ENCODE measurements at regions not wholly inside any gene's neighbourhood (a gene's known extent, or its start where the extent isn't known, plus 50 kb on each side); places are given as distances from the start of the nearest gene placed in this dataset.

DNA sequence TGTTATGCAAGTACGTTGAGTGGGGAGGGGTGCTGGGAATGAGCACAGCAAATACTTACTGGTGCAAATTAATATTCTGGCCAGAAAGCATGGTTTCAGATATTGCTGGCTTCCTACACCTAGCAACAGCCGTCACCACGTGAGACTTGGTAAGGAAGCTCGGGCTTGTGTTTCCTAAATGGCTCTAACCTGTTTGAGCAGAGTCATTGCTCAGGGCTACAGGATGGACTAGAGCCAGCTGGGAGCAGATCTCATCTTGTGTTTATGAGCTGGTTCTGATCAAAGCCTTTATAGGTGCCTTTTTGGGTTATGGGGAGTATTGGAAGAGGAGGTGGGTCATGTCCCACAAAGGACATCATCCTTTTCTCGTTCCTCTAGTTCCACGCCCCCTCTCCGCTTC is 200.3 kb downstream of the BUB3 start:
- H3K9me1 ChIP-seq (replicated peaks; ENCODE audit: control insufficient read depth, extremely low read depth, insufficient read depth, low read length): no peaks in the 10 kb centered on the region
- H3K9me3 ChIP-seq (replicated peaks; ENCODE audit: control insufficient read depth, insufficient read depth, low read length): no peaks in the 10 kb centered on the region
- H3K27me3 ChIP-seq (ENCODE audit: control insufficient read depth in 2 of 2, insufficient read depth in 2 of 2, low read length in 2 of 2): no peaks in the 10 kb centered on the region
- H3K27ac ChIP-seq (ENCODE audit: insufficient read depth, low read depth, low read length): no peak overlapping the region
- no peaks in the 10 kb centered on the region for H3K4me1 ChIP-seq (ENCODE audit: control insufficient read depth, extremely low read depth, insufficient read depth, low read length)
- no TSS peak for BruUV-seq (replicated peaks)
- H3K4me3 ChIP-seq (replicated peaks in 1 of 3; ENCODE audit: insufficient read depth in 1 of 3, low read depth in 1 of 3, low read length in 3 of 3): no peak overlapping the region
- H3K4me2 ChIP-seq (ENCODE audit: insufficient read depth, low read length): no peak overlapping the region
- no peak for FAIRE-seq
- DNase-seq (ENCODE audit: low read depth, low spot score): no peak
- H4K20me1 ChIP-seq (replicated peaks; ENCODE audit: control insufficient read depth, extremely low read depth, insufficient read depth, low read length): no peaks in the 10 kb centered on the region
- no peaks in the 10 kb centered on the region for H3K79me2 ChIP-seq (ENCODE audit: control insufficient read depth, insufficient read depth, low read length)
- H3K36me3 ChIP-seq (ENCODE audit: control insufficient read depth in 2 of 2, extremely low read depth in 1 of 2, insufficient read depth in 2 of 2, low read length in 2 of 2): no peaks in the 10 kb centered on the region
- intact Hi-C loops (cut with micrococcal nuclease): no loop called here
- no peak overlapping the region for H2AFZ ChIP-seq (ENCODE audit: low read depth, low read length)
- dilution Hi-C loops (cut with MboI; ENCODE audit: extremely low pct_ligation_motif_present, low sequenced_read_pairs): no loop called here
- TF ChIP-seq, protein P1, sequence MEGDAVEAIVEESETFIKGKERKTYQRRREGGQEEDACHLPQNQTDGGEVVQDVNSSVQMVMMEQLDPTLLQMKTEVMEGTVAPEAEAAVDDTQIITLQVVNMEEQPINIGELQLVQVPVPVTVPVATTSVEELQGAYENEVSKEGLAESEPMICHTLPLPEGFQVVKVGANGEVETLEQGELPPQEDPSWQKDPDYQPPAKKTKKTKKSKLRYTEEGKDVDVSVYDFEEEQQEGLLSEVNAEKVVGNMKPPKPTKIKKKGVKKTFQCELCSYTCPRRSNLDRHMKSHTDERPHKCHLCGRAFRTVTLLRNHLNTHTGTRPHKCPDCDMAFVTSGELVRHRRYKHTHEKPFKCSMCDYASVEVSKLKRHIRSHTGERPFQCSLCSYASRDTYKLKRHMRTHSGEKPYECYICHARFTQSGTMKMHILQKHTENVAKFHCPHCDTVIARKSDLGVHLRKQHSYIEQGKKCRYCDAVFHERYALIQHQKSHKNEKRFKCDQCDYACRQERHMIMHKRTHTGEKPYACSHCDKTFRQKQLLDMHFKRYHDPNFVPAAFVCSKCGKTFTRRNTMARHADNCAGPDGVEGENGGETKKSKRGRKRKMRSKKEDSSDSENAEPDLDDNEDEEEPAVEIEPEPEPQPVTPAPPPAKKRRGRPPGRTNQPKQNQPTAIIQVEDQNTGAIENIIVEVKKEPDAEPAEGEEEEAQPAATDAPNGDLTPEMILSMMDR (IDR thresholded peaks at IDR 0.05; ENCODE audit: extremely low read depth in 1 of 2, insufficient read depth in 1 of 2, low read depth in 1 of 2, low read length in 2 of 2): no peak
- TF ChIP-seq FOS (IDR thresholded peaks at IDR 0.05; ENCODE audit: borderline replicate concordance, insufficient read depth, low read length): no peak
- TF ChIP-seq GATA2 (IDR thresholded peaks at IDR 0.05; ENCODE audit: insufficient read depth, insufficient read length, low read depth, low read length): no peak
- TF ChIP-seq POLR2AphosphoS5 (IDR thresholded peaks at IDR 0.05; ENCODE audit: insufficient read depth, low read depth, low read length): no peak
- no peak for TF ChIP-seq JUN (IDR thresholded peaks at IDR 0.05; ENCODE audit: borderline replicate concordance, insufficient read depth, insufficient read length, low read depth)
- TF ChIP-seq, protein P2, sequence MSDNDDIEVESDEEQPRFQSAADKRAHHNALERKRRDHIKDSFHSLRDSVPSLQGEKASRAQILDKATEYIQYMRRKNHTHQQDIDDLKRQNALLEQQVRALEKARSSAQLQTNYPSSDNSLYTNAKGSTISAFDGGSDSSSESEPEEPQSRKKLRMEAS (IDR thresholded peaks at IDR 0.05; ENCODE audit: insufficient read depth, insufficient read length): no peak
- TF ChIP-seq MYC (IDR thresholded peaks at IDR 0.05; ENCODE audit: low read depth, low read length): no peak
- no peak for TF ChIP-seq EZH2 (IDR thresholded peaks at IDR 0.05; ENCODE audit: borderline replicate concordance, low read depth, low read length, severe bottlenecking)
- no peak for TF ChIP-seq POLR2A (IDR thresholded peaks at IDR 0.05; ENCODE audit: low read depth, low read length)
- ChIA-PET POLR2A (no interaction called here), CTCF (no interaction called here)
- no peak overlapping the region for H3K9ac ChIP-seq (replicated peaks; ENCODE audit: extremely low read depth, insufficient read depth, low read length)
